ENCODE measurements at regions not wholly inside any gene's neighbourhood (a gene's known extent, or its start where the extent isn't known, plus 50 kb on each side); places are given as distances from the start of the nearest gene placed in this dataset.

DNA sequence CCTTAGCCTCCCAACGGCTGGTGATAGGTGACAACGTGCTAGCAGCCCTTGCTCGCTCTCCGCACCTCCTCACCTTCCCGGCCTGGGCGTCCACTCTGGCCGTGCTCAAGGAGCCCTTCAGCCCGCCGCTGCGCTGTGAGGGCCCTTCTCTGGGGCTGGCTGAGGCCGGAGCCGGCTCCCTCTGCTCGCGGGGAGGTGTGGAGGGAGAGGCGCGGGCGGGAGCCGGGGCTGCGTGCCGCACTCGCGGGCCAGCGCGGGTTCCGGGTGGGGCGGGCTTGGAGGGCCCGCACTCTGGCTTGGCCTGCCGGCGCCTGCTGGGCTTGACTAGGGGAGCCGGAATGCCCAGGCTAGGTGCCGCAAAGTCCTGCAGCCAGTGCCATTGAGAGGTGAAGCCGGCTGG lies 131.1 kb downstream of the CCER1 start:
- H3K4me1 ChIP-seq (ENCODE audit: control insufficient read depth, low read length), result no peaks in the 10 kb centered on the region
- H3K4me2 ChIP-seq (ENCODE audit: low read length), result no peak overlapping the region
- H3F3A ChIP-seq (ENCODE audit: control insufficient read depth, insufficient read depth), result no peaks in the 10 kb centered on the region
- no peak overlapping the region for H3K27ac ChIP-seq (ENCODE audit: low read depth, low read length)
- no peaks in the 10 kb centered on the region for H3K79me2 ChIP-seq (ENCODE audit: control insufficient read depth, low read length)
- H3K9me3 ChIP-seq (ENCODE audit: control insufficient read depth, insufficient read depth, low read length), result no peaks in the 10 kb centered on the region; the same call in 1 of the 2 replicates
- H3K27me3 ChIP-seq (ENCODE audit: control insufficient read depth, low read length), result no peaks in the 10 kb centered on the region
- H4K20me1 ChIP-seq (ENCODE audit: control insufficient read depth, insufficient read depth, low read depth, low read length), result no peaks in the 10 kb centered on the region
- no peak overlapping the region for H3K4me3 ChIP-seq (ENCODE audit: low read length)
- TF ChIP-seq EZH2phosphoT487 (IDR thresholded peaks at IDR 0.05; ENCODE audit: borderline replicate concordance, low read length), result no peak
- TF ChIP-seq, protein P1, sequence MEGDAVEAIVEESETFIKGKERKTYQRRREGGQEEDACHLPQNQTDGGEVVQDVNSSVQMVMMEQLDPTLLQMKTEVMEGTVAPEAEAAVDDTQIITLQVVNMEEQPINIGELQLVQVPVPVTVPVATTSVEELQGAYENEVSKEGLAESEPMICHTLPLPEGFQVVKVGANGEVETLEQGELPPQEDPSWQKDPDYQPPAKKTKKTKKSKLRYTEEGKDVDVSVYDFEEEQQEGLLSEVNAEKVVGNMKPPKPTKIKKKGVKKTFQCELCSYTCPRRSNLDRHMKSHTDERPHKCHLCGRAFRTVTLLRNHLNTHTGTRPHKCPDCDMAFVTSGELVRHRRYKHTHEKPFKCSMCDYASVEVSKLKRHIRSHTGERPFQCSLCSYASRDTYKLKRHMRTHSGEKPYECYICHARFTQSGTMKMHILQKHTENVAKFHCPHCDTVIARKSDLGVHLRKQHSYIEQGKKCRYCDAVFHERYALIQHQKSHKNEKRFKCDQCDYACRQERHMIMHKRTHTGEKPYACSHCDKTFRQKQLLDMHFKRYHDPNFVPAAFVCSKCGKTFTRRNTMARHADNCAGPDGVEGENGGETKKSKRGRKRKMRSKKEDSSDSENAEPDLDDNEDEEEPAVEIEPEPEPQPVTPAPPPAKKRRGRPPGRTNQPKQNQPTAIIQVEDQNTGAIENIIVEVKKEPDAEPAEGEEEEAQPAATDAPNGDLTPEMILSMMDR (IDR thresholded peaks at IDR 0.05; ENCODE audit: low read depth, low read length, poor library complexity, severe bottlenecking), result no peak
- H3K9me2 ChIP-seq (replicated peaks; ENCODE audit: control insufficient read depth, low read length), result no peaks in the 10 kb centered on the region
- H3K36me3 ChIP-seq (ENCODE audit: control insufficient read depth, low read length), result no peaks in the 10 kb centered on the region

DNA sequence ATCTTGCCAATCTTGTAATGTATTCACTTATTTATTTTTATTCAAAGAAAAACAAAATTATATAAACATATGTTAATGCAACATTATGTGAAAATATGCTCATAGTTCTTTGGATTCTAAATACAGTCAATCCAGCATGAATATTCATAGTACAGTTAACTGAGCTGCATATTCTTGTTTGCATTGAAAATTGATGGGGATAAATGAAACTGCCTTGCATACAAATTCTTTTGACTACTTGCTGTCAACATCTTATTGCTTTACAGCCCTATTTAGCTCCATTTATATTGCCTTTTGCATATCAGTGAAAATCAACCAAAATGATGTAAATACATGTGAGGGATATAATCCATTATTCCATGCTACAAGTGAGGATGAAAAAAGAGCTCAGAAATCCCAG lies 135.3 kb downstream of the CCER1 start:
- Histone ChIP-seq H4K20me1 (ENCODE audit: control insufficient read depth, insufficient read depth, low read depth, low read length) (no peaks in the 10 kb centered on the region), H3K4me3 (ENCODE audit: low read length) (no peak overlapping the region), H3K9me2 (replicated peaks; ENCODE audit: control insufficient read depth, low read length) (no peaks in the 10 kb centered on the region), H3K27me3 (ENCODE audit: control insufficient read depth, low read length) (no peaks in the 10 kb centered on the region), H3K9me3 (ENCODE audit: control insufficient read depth, insufficient read depth, low read length) (no peaks in the 10 kb centered on the region; the same call in 1 of the 2 replicates), H3K4me2 (ENCODE audit: low read length) (no peak overlapping the region), H3K27ac (ENCODE audit: low read depth, low read length) (no peak overlapping the region), H3F3A (ENCODE audit: control insufficient read depth, insufficient read depth) (no peaks in the 10 kb centered on the region), H3K4me1 (ENCODE audit: control insufficient read depth, low read length) (no peaks in the 10 kb centered on the region), H3K79me2 (ENCODE audit: control insufficient read depth, low read length) (no peaks in the 10 kb centered on the region), H3K36me3 (ENCODE audit: control insufficient read depth, low read length) (no peaks in the 10 kb centered on the region)
- TF ChIP-seq EZH2phosphoT487 (IDR thresholded peaks at IDR 0.05; ENCODE audit: borderline replicate concordance, low read length), result no peak
- TF ChIP-seq, protein P1 (IDR thresholded peaks at IDR 0.05; ENCODE audit: low read depth, low read length, poor library complexity, severe bottlenecking), result no peak

DNA sequence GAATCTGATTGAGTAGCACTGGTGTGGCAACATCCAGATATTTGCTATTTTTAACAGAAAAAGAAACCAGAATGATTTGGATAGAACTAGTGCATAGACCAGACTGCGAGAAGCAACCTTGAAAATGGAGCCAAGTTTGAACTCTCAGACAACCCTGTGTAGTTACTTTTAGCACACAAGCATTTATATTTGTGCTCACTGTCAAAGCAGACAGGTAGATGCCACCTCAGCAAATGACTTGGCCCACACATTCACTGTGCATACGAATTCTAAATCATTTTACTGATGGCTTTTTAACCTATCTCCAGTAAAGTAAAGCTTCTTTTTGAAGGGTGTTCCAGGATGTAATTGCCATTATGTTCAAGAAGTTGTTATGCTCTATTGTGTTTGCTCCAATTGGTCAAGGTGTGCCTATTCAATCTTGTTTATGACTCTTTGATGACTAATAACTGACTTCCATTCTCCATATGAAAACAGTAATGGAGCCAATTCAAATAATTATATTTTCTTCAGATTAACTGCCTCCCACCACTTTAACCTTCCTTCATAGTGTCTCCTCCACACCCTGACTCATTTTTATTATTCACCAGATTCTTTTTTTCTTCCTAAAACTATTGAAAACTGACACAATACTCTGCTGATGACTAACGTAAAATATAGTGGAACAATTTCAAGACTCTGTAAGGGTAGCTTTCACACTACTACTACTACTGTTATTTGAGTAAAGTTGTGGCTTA lies 138.5 kb downstream of the CCER1 start:
- H4K20me1 ChIP-seq (ENCODE audit: control insufficient read depth, insufficient read depth, low read depth, low read length), result no peaks in the 10 kb centered on the region
- H3K36me3 ChIP-seq (ENCODE audit: control insufficient read depth, low read length), result no peaks in the 10 kb centered on the region
- no peaks in the 10 kb centered on the region for H3K27me3 ChIP-seq (ENCODE audit: control insufficient read depth, low read length)
- H3K9me3 ChIP-seq (ENCODE audit: control insufficient read depth, insufficient read depth, low read length), result no peaks in the 10 kb centered on the region
- H3K4me2 ChIP-seq (ENCODE audit: low read length), result no peak overlapping the region
- no peaks in the 10 kb centered on the region for H3K79me2 ChIP-seq (ENCODE audit: control insufficient read depth, low read length)
- no peak overlapping the region for H3K27ac ChIP-seq (ENCODE audit: low read depth, low read length)
- no peaks in the 10 kb centered on the region for H3K9me2 ChIP-seq (replicated peaks; ENCODE audit: control insufficient read depth, low read length)
- H3K4me3 ChIP-seq (ENCODE audit: low read length), result no peak overlapping the region
- no peak for TF ChIP-seq EZH2phosphoT487 (IDR thresholded peaks at IDR 0.05; ENCODE audit: borderline replicate concordance, low read length)
- TF ChIP-seq, protein P1 (IDR thresholded peaks at IDR 0.05; ENCODE audit: low read depth, low read length, poor library complexity, severe bottlenecking), result no peak
- no peaks in the 10 kb centered on the region for H3K4me1 ChIP-seq (ENCODE audit: control insufficient read depth, low read length)
- no peaks in the 10 kb centered on the region for H3F3A ChIP-seq (ENCODE audit: control insufficient read depth, insufficient read depth)
